Pancreas (tissue), 10 donors: ENCODE measurements at regions not wholly inside any gene's neighbourhood (a gene's known extent, or its start where the extent isn't known, plus 50 kb on each side); places are given as distances from the start of the nearest gene placed in this dataset.

Experiments used
- ATAC-seq, 4 donors: fragments of 200-7000 bp; cut with Tn5 transposase; one replicate each; pipeline versions ENCODE4 v1.8.0 to v1.9.1; 2020; ENCODE audit warnings: mild to moderate bottlenecking in 4 of 4, moderate library complexity in 4 of 4
- DNase-seq, 6 donors: peaks; one replicate each; pipeline ENCODE4 v3.0.0-alpha.2; 2020
- FAIRE-seq: peaks from 2 replicates; lab custom pipeline; 2012; peaks lifted over from hg19 to GRCh38; lab: Jason Lieb, UNC
- H3K27ac ChIP-seq, 4 donors: fragments of 200-600 bp; sonication (generic); 1 replicate in 3 of 4; 2 replicates in 1 of 4; pipeline versions ENCODE4 v1.5.0 to v1.8.0; 2020
- H3K27me3 ChIP-seq, 4 donors: fragments of 200-600 bp; one replicate each; pipeline ENCODE4 v1.8.0; 2021
- H3K36me3 ChIP-seq, 3 donors: fragments of 200-600 bp; sonication (generic) in 1 of 3; one replicate each; pipeline versions ENCODE4 v1.5.0 to v1.8.0; 2020 to 2021
- H3K4me1 ChIP-seq, 3 donors: fragments of 200-600 bp; one replicate each; pipeline ENCODE4 v1.8.0; 2021
- H3K4me3 ChIP-seq, 4 donors: fragments of 200-600 bp; sonication (generic) in 2 of 4; one replicate each; pipeline versions ENCODE4 v1.5.0 to v1.8.0; 2020 to 2021
- H3K9me3 ChIP-seq, 4 donors: fragments of 200-600 bp; one replicate each; pipeline ENCODE4 v1.8.0; 2021
- CTCF ChIP-seq, 4 donors: fragments of 200-600 bp; sonication (generic) in 3 of 4; IDR thresholded peaks; one replicate each; pipeline versions ENCODE4 v1.5.0 to v1.8.0; 2021; ENCODE audit warnings: antibody characterized with exemption in 4 of 4
- WGBS, 2 donors: extraction: QIAGEN DNeasy Blood & Tissue Kit; methylation state at CpG; one replicate each; pipeline ENCODE4 v1.1.7; 2013; 5-methylcytosine and 5-hydroxymethylcytosine counted together
- intact Hi-C, 3 donors: fragments of 100-400 bp; cut with DNase I; formaldehyde crosslinking; loops; one replicate each; pipeline versions ENCODE4 v1.11.1 to v1.14.2; 2022
- donor health status: healthy with polysubstance abuse.
- donor health status: DM: no; HTN: no; CAD: no; lungs with moderate emphysema.
- donor health status: DM: no; HTN: no; CAD: no.
- donor health status: control.
- donor health status: control.
- donor health status: Bipolar disorder and iron deficiency.
- donor health status: DM: yes; HTN: yes; CAD: no.
- donor health status: DM: no; HTN: no; CAD: no.
- donor health status: DM: no; HTN: no; CAD: no.
- donor health status: DM: yes; HTN: yes; CAD: no.

GRCh38 chr2:144812288-144812687, 292.4 kb upstream of the ZEB2 start:
- Histone ChIP-seq H3K4me3 (no peak overlapping the region), H3K9me3 (no peaks in the 10 kb centered on the region), H3K4me1 (no peaks in the 10 kb centered on the region), H3K27ac (no peak overlapping the region), H3K27me3 (no peaks in the 10 kb centered on the region), H3K36me3 (no peaks in the 10 kb centered on the region)
- 86 to 90% methylated on average over 6 of the region's 6 CpGs for WGBS, 2 donors
- no peak for ATAC-seq
- intact Hi-C loops = no loop called here
- FAIRE-seq = no peak
- TF ChIP-seq CTCF (IDR thresholded peaks at IDR 0.05) = no peak
- no peak for DNase-seq

- H3K36me3 ChIP-seq = no peaks in the 10 kb centered on the region
- no peaks in the 10 kb centered on the region for H3K4me1 ChIP-seq
- no peak overlapping the region for H3K27ac ChIP-seq
- ATAC-seq = no peak
- no peak for DNase-seq
- H3K27me3 ChIP-seq = no peaks in the 10 kb centered on the region
- WGBS, 2 donors = 56 to 74% methylated on average over 2 of the region's 2 CpGs
- intact Hi-C loops = no loop called here
- TF ChIP-seq CTCF (IDR thresholded peaks at IDR 0.05) = no peak
- H3K4me3 ChIP-seq = no peak overlapping the region
- no peak for FAIRE-seq
- H3K9me3 ChIP-seq = no peaks in the 10 kb centered on the region
Measured at GRCh38 chr2:144801766-144802165, 281.8 kb upstream of the ZEB2 start.

GRCh38 chr2:144801325-144801724, 281.4 kb upstream of the ZEB2 start:
- FAIRE-seq = no peak
- WGBS, 2 donors = 63 to 77% methylated on average over 1 of the region's 1 CpG

GRCh38 chr2:144798989-144799388, 279.1 kb upstream of the ZEB2 start:
- 63 to 70% methylated on average over 3 of the region's 3 CpGs for WGBS, 2 donors

More at GRCh38 chr2:144801325-144801724, 281.4 kb upstream of the ZEB2 start:
- no peak for TF ChIP-seq CTCF (IDR thresholded peaks at IDR 0.05)
- ATAC-seq (no peak), DNase-seq (no peak)
- H3K27me3 ChIP-seq = no peaks in the 10 kb centered on the region
- no peak overlapping the region for H3K4me3 ChIP-seq
- H3K36me3 ChIP-seq = no peaks in the 10 kb centered on the region
- no peak overlapping the region for H3K27ac ChIP-seq
- intact Hi-C loops = no loop called here
- no peaks in the 10 kb centered on the region for H3K4me1 ChIP-seq
- H3K9me3 ChIP-seq = no peaks in the 10 kb centered on the region

GRCh38 chr2:144798034-144798433, 278.1 kb upstream of the ZEB2 start:
- DNase-seq (no peak), ATAC-seq (no peak), FAIRE-seq (no peak)
- no peaks in the 10 kb centered on the region for H3K27me3 ChIP-seq
- intact Hi-C loops = no loop called here
- no peak for TF ChIP-seq CTCF (IDR thresholded peaks at IDR 0.05)
- no peak overlapping the region for H3K27ac ChIP-seq
- H3K4me1 ChIP-seq = no peaks in the 10 kb centered on the region
- 83 to 88% methylated on average over 2 of the region's 2 CpGs for WGBS, 2 donors
- no peak overlapping the region for H3K4me3 ChIP-seq
- H3K9me3 ChIP-seq = no peaks in the 10 kb centered on the region
- no peaks in the 10 kb centered on the region for H3K36me3 ChIP-seq

More at GRCh38 chr2:144798989-144799388, 279.1 kb upstream of the ZEB2 start:
- no peaks in the 10 kb centered on the region for H3K4me1 ChIP-seq
- H3K9me3 ChIP-seq = no peaks in the 10 kb centered on the region
- no peaks in the 10 kb centered on the region for H3K27me3 ChIP-seq
- ATAC-seq (no peak), FAIRE-seq (no peak), DNase-seq (no peak)
- no peak for TF ChIP-seq CTCF (IDR thresholded peaks at IDR 0.05)
- H3K36me3 ChIP-seq = no peaks in the 10 kb centered on the region
- intact Hi-C loops = no loop called here
- no peak overlapping the region for H3K27ac ChIP-seq
- H3K4me3 ChIP-seq = no peak overlapping the region
